Retinal pigment epithelial cell (primary cell): ENCODE measurements at regions not wholly inside any gene's neighbourhood (a gene's known extent, or its start where the extent isn't known, plus 50 kb on each side); places are given as distances from the start of the nearest gene placed in this dataset.

Experiments used
- DNase-seq: peaks from one replicate; pipeline ENCODE4 v3.0.0-alpha.2; 2010; ENCODE audit warnings: low read depth
- H3K4me3 ChIP-seq: 2 replicates; pipeline ENCODE4 v1.5.1; 2011; ENCODE audit warnings: mild to moderate bottlenecking, low read length, control low read depth, moderate library complexity
- TF ChIP-seq, protein P1 (sequence below): conservative IDR thresholded peaks from 2 replicates; pipeline ENCODE4 v1.5.1; 2011; ENCODE audit warnings: low read depth, low read length, control low read depth, inconsistent platforms

DNA sequence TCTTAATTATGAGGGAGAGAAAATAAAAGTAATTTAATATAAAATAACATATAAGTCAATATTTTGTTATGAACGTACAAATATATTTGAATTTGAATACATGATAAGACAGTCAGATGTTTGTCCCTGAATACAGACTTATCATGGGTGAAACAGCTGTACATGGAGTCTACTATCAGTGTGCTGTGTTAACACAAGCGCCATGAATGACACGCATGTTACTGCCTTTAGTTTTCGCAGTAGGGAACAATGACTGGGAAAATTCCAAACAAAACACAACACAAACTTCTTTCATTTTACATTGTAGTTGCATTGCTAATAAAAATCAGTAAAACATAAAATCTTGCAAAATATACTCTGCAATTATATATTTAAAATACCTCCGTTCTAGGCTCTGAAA lies 108.6 kb downstream of the FBXO5 start:
- no peak for DNase-seq
- no peak overlapping the region for H3K4me3 ChIP-seq

DNA sequence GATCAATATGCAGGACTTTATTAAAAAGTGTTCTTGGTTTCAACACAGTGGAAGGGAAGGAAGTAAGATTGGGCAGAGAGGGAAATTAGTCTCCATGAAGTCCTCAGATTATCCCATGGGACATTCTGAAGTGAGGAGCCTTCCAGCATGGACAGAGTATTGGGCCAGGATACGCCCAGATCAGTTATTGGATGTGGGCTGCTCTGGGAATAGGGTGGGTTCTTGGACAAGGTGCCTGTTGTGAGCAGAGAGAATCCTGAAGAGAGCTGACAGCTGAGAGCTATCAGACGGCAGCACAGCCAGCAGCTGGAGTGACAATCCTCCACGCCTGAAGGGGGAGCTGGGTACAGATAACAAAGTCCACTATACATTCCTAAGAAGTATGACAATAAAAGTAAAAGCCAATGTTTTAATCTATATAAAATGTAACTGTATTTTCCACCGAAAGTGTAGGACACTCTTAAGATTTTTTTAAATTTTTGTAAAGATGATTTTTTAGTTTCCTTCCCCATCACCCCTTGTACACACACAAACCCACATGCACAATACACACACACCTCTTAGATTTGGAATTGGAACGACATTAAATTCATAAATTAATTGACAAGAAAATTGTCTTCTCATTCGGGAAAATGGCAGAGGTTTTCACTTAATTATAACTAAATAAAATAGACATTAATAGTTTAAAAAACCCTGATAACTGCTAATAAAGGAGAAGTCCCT lies 107.8 kb downstream of the FBXO5 start:
- TF ChIP-seq, protein P1, sequence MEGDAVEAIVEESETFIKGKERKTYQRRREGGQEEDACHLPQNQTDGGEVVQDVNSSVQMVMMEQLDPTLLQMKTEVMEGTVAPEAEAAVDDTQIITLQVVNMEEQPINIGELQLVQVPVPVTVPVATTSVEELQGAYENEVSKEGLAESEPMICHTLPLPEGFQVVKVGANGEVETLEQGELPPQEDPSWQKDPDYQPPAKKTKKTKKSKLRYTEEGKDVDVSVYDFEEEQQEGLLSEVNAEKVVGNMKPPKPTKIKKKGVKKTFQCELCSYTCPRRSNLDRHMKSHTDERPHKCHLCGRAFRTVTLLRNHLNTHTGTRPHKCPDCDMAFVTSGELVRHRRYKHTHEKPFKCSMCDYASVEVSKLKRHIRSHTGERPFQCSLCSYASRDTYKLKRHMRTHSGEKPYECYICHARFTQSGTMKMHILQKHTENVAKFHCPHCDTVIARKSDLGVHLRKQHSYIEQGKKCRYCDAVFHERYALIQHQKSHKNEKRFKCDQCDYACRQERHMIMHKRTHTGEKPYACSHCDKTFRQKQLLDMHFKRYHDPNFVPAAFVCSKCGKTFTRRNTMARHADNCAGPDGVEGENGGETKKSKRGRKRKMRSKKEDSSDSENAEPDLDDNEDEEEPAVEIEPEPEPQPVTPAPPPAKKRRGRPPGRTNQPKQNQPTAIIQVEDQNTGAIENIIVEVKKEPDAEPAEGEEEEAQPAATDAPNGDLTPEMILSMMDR = no peak

More for the DNA sequence above, 108.6 kb downstream of the FBXO5 start:
- TF ChIP-seq, protein P1 = no peak

DNA sequence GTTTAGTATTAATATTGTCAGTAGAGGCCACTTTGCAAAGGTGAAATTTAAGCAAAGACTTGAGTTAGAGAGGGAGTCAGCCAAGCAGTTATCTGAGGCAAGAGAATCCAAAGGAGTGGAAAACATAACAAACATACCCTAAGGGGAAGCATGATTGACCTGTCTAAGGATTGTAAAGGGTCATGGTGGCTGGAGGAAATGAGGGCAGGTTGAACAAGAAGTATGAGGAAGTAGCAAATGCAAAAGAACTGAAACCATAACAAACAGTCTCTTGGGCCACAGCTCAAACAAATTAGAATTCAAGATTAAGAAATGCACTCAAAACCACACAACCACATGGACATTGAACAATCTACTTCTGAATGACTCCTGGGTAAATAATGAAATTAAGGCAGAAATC lies 103.2 kb downstream of the FBXO5 start:
- DNase-seq = no peak
- TF ChIP-seq, protein P1 = no peak
- H3K4me3 ChIP-seq = no peak overlapping the region

More for the DNA sequence above, 107.8 kb downstream of the FBXO5 start:
- H3K4me3 ChIP-seq = no peak overlapping the region
- no peak for DNase-seq

DNA sequence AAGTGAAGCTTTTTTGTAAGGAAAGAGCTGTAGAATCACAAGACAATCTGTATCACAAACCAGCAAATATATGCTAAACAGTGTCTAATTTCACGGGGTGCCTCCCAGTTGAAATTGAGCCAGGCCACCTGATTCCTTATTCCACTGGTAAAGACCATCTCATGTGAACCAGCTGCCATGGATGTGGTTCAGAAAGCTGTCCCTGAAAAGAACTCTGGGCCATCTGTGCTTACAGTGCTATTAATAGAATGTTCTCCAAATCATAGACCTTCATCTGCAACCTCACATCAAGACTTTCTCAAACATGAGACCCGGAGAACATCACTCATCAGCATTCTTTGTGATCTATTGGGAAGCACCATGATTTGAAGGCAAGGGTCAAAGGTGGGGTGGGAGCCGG lies 89.7 kb downstream of the FBXO5 start:
- TF ChIP-seq, protein P1 = no peak
- DNase-seq = no peak
- H3K4me3 ChIP-seq = no peak overlapping the region

DNA sequence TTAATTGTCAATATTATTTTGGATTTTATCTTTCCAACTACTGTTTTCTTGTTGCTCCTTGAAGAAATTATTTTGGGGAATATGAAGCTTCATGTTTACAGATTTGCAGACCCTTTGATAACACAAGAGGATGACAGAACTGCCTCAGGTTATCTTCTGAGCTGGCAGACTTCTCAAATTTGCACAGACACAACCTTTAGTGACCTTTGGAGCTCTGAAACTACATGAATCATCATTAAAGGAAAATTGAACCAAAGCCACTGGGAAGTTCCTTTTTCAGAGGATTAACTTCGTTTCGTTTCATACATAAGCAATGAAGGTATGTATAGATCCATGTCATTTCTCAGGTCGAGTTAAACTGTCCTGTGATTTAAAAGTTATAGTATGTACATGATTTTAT lies 85.9 kb downstream of the FBXO5 start:
- no peak for DNase-seq
- H3K4me3 ChIP-seq = no peak overlapping the region

DNA sequence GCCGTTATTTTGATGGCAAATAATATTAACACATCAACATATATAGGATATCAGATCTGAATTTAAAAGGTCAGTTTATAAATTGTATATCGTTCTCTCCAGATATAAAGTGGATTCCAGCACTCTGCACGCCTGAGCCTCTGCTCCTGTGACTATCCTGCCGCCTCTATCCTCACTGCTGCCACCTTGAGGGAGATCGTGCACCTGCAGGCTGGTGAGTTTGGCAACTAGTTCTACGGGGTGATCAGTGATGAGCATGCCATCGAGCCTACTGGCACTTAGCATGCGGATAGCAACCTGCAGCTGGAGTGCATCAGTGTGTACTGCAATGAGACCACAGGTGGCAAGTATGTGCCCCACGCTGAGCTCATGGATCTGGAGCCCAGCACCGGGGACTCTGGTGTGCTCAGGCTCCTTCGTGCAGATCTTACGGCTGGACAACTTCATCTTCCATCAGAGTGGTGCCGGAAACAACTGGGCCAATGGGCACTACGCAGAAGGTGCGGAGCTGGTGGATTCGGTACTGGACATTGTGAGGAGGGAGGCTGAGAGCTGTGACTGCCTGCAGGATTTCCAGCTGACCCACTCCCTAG lies 84.9 kb downstream of the FBXO5 start:
- no peak overlapping the region for H3K4me3 ChIP-seq
- TF ChIP-seq, protein P1 = peak; percentile 96
- DNase-seq = peak; percentile 1

More for the DNA sequence above, 85.9 kb downstream of the FBXO5 start:
- TF ChIP-seq, protein P1 = no peak

DNA sequence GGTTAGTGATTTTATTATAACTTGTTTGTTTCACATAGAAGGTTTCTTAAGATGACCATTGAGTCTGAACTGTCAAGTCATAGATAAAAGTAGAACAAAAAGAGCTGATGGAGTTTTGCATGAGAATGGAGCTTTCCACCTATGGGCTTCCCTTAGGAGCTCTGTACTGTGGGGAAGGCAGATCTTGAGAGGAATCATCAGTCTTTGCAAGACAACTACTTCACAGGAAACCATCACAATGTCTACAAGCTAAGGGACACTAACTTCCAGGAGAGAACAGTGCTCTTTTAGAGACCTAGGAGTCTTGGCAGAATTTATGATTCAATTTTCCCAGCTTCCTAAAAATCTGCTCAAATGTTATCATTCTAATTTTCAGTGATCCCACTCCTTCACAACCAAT lies 78.2 kb downstream of the FBXO5 start:
- no peak for DNase-seq
- no peak overlapping the region for H3K4me3 ChIP-seq
- TF ChIP-seq, protein P1 = no peak
